Endodermal cell (in vitro differentiated cells): ENCODE measurements at regions not wholly inside any gene's neighbourhood (a gene's known extent, or its start where the extent isn't known, plus 50 kb on each side); places are given as distances from the start of the nearest gene placed in this dataset.
"Not testable (repeated sequence)": the region's sequence is repeated elsewhere in the genome, so short reads cannot be mapped to it uniquely, and the experiment has no call there.

Source experiments
- DNase-seq: peaks from one replicate; pipeline ENCODE4 v3.0.0-alpha.2; 2017
- H3K27ac ChIP-seq: 2 replicates; pipeline ENCODE4 v1.5.1; 2013; ENCODE audit warnings: mild to moderate bottlenecking, low read depth, low read length, moderate library complexity
- H3K27me3 ChIP-seq: 2 replicates; pipeline ENCODE4 v1.6.1; 2013; ENCODE audit warnings: mild to moderate bottlenecking, low read length, moderate library complexity; ENCODE audit not compliant: insufficient read depth, control insufficient read depth, poor library complexity, severe bottlenecking
- H3K36me3 ChIP-seq: 2 replicates; pipeline ENCODE4 v1.7.0; 2013; ENCODE audit warnings: mild to moderate bottlenecking, low read length, moderate library complexity; ENCODE audit not compliant: control insufficient read depth, insufficient read depth
- H3K4me1 ChIP-seq: one replicate; pipeline ENCODE4 v1.7.0; 2013; ENCODE audit warnings: low read length; ENCODE audit not compliant: control insufficient read depth, insufficient read depth
- H3K4me3 ChIP-seq: 2 replicates; pipeline ENCODE4 v1.5.1; 2013; ENCODE audit warnings: mild to moderate bottlenecking, low read length, moderate library complexity
- H3K9ac ChIP-seq: 2 replicates; pipeline ENCODE4 v1.6.1; 2013; ENCODE audit warnings: mild to moderate bottlenecking, low read length, moderate library complexity; ENCODE audit not compliant: poor library complexity, severe bottlenecking; ENCODE audit errors: extremely low read depth
- H3K9me3 ChIP-seq: 2 replicates; pipeline ENCODE4 v1.6.1; 2013; ENCODE audit warnings: mild to moderate bottlenecking, low read length, moderate library complexity; ENCODE audit not compliant: control insufficient read depth
- H3K27ac Mint-ChIP-seq: 2 replicates; pipeline ENCODE4 v1.8.0; 2020; ENCODE audit warnings: mixed read lengths
- H3K27me3 Mint-ChIP-seq: 2 replicates; pipeline ENCODE4 v1.8.0; 2021; ENCODE audit warnings: mild to moderate bottlenecking, mixed read lengths; ENCODE audit not compliant: insufficient read depth
- H3K36me3 Mint-ChIP-seq: 2 replicates; pipeline ENCODE4 v1.8.0; 2020; ENCODE audit warnings: low read depth, mixed read lengths
- H3K4me1 Mint-ChIP-seq: 2 replicates; pipeline ENCODE4 v1.8.0; 2020; ENCODE audit warnings: mixed read lengths
- H3K4me3 Mint-ChIP-seq: 2 replicates; pipeline ENCODE4 v1.8.0; 2020; ENCODE audit warnings: mild to moderate bottlenecking, moderate library complexity, mixed read lengths
- H3K9me3 Mint-ChIP-seq: 2 replicates; pipeline ENCODE4 v1.8.0; 2020; ENCODE audit warnings: mild to moderate bottlenecking, mixed read lengths
- WGBS, 2 experiments: methylation state at CpG; one replicate each; pipeline versions ENCODE4 v1.1.5 to v1.1.7; 2013; ENCODE audit warnings: missing lambda C conversion rate in 2 of 2, mixed read lengths in 1 of 2; ENCODE audit not compliant: insufficient coverage in 1 of 2, insufficient read length in 1 of 2; 5-methylcytosine and 5-hydroxymethylcytosine counted together
- TF ChIP-seq, protein P1 (sequence below): fragments of 200-600 bp; sonication (generic); conservative IDR thresholded peaks from 2 replicates; pipeline ENCODE4 v1.5.0; 2021; ENCODE audit warnings: antibody characterized with exemption, mild to moderate bottlenecking

DNA sequence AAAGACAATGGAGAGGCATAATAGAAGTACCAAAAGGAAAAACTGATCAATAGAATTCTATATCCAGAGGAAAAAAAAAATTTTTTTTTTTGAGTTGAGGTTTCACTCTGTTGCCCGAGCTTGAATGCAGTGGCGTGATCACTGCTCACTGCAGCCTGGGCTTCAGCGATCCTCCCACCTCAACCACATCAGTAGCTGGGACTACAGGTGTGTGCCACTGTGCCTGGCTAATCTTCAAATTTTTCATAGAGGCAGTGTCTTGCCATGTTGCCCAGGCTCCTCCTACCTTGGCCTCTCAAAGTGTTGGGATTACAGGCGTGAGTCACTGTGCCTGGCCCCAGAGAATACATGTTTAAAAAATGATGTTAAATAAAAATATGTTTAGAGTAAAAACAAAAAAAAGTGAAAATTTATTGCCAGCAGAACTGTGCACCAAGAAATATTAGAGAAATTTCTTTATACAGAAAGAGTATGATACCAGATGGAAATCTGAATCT, 154.3 kb upstream of the ZBTB20 start:
- Mint-ChIP-seq H3K4me3 (no peak overlapping the region), H3K27ac (no peak overlapping the region), H3K36me3 (peaks cover 2% of the 10 kb centered on the region), H3K27me3 (no peaks in the 10 kb centered on the region), H3K9me3 (no peaks in the 10 kb centered on the region), H3K4me1 (no peaks in the 10 kb centered on the region)
- Histone ChIP-seq H3K9me3 (no peaks in the 10 kb centered on the region), H3K36me3 (no peaks in the 10 kb centered on the region), H3K4me3 (no peak overlapping the region), H3K9ac (no peak overlapping the region), H3K4me1 (no peaks in the 10 kb centered on the region), H3K27ac (no peak overlapping the region), H3K27me3 (no peaks in the 10 kb centered on the region)
- TF ChIP-seq, protein P1, sequence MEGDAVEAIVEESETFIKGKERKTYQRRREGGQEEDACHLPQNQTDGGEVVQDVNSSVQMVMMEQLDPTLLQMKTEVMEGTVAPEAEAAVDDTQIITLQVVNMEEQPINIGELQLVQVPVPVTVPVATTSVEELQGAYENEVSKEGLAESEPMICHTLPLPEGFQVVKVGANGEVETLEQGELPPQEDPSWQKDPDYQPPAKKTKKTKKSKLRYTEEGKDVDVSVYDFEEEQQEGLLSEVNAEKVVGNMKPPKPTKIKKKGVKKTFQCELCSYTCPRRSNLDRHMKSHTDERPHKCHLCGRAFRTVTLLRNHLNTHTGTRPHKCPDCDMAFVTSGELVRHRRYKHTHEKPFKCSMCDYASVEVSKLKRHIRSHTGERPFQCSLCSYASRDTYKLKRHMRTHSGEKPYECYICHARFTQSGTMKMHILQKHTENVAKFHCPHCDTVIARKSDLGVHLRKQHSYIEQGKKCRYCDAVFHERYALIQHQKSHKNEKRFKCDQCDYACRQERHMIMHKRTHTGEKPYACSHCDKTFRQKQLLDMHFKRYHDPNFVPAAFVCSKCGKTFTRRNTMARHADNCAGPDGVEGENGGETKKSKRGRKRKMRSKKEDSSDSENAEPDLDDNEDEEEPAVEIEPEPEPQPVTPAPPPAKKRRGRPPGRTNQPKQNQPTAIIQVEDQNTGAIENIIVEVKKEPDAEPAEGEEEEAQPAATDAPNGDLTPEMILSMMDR: no peak
- DNase-seq: no peak
- WGBS, 2 experiments: 92 to 94% methylated on average over 3 to 4 of the region's 4 CpGs

DNA sequence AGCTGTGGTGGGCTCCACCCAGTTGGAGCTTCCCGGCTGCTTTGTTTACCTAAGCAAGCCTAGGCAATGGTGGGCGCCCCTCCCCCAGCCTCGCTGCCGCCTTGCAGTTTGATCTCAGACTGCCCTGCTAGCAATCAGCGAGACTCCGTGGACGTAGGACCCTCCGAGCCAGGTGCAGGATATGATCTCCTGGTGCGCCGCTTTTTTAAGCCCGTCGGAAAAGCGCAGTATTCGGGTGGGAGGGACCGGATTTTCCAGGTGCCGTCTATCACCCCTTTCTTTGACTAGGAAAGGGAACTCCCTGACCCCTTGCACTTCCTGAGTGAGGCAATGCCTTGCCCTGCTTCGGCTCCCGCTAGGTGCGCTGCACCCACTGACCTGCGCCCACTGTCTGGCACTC, 170.9 kb upstream of the ZBTB20 start:
- H3K27me3 Mint-ChIP-seq, H3K27me3 ChIP-seq, H3K27ac ChIP-seq, H3K36me3 Mint-ChIP-seq, H3K4me1 ChIP-seq, H3K9ac ChIP-seq, H3K9me3 ChIP-seq, H3K36me3 ChIP-seq: not testable (repeated sequence)
- Mint-ChIP-seq H3K4me3 (peak overlapping the region; percentile 68), H3K27ac (peak overlapping the region; percentile 94), H3K4me1 (peaks cover 40% of the 10 kb centered on the region), H3K9me3 (peaks cover 25% of the 10 kb centered on the region)
- H3K4me3 ChIP-seq: peak overlapping the region; percentile 6
- DNase-seq: peak; percentile 61
- WGBS, 2 experiments: 83% methylated on average over 10 to 20 of the region's 20 CpGs

DNA sequence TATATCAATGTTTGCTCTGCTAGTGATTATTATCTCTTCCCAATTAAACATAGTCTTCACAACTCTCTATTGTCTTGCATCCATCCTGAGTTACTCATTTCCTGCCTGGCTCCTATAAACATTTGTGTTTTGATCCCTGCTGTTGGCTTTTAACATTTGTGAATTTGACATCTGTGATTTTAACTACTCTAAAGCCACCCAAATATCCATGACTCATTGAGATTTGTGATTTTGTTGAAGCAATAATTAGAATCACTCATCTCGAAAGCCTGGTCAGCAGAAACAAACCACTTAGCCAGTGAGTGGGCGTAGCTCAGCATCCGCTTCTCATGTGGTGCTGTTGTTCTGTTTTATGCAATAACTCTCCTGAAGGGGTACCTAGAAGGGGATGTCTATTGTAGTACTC, 174.3 kb upstream of the ZBTB20 start:
- peaks cover 13% of the 10 kb centered on the region for H3K4me1 ChIP-seq
- 76% methylated on average over 3 of the region's 3 CpGs; no CpG with 5 or more reads in 1 of the 2 experiments for WGBS, 2 experiments
- no peaks in the 10 kb centered on the region for H3K9me3 ChIP-seq
- Mint-ChIP-seq H3K9me3 (peaks cover 18% of the 10 kb centered on the region), H3K4me3 (peak overlapping the region; percentile 1), H3K27me3 (no peaks in the 10 kb centered on the region), H3K36me3 (peaks cover 5% of the 10 kb centered on the region), H3K4me1 (peaks cover 50% of the 10 kb centered on the region), H3K27ac (no peak overlapping the region)
- no peaks in the 10 kb centered on the region for H3K36me3 ChIP-seq
- no peak overlapping the region for H3K27ac ChIP-seq
- H3K4me3 ChIP-seq: no peak overlapping the region
- no peaks in the 10 kb centered on the region for H3K27me3 ChIP-seq
- no peak overlapping the region for H3K9ac ChIP-seq
- DNase-seq: no peak
- TF ChIP-seq, protein P1: no peak

DNA sequence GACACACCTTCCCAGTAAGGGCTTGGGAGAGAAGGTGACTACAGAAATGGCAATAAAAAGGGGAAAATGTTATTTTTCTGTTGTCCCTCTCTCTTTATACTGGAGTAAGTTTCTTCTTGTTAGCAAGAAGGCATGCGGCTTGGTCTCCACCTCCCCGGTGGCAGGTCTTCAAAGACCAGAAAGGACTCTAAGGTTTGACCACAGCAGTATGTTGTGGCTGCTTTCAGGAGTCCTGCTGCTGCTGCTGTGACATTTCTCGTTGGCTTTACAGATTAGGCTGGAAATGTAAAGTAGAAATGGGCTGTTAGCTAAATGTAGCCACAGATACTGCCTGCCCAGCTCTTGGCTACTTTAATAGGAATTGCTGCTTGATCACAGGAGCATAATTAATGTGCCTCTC, 175.8 kb upstream of the ZBTB20 start:
- no peaks in the 10 kb centered on the region for H3K27me3 Mint-ChIP-seq
- Histone ChIP-seq H3K9me3 (no peaks in the 10 kb centered on the region), H3K4me3 (no peak overlapping the region), H3K27ac (no peak overlapping the region), H3K9ac (no peak overlapping the region), H3K4me1 (peaks cover 13% of the 10 kb centered on the region), H3K36me3 (no peaks in the 10 kb centered on the region), H3K27me3 (no peaks in the 10 kb centered on the region)
- H3K4me1 Mint-ChIP-seq: peaks cover 50% of the 10 kb centered on the region
- no peak overlapping the region for H3K4me3 Mint-ChIP-seq
- DNase-seq: no peak
- WGBS, 2 experiments: 33 to 77% methylated on average over 1 to 3 of the region's 3 CpGs
- TF ChIP-seq, protein P1: no peak
- H3K27ac Mint-ChIP-seq: no peak overlapping the region
- peaks cover 10% of the 10 kb centered on the region for H3K9me3 Mint-ChIP-seq
- peaks cover 3% of the 10 kb centered on the region for H3K36me3 Mint-ChIP-seq
